ENCODE measurements at regions not wholly inside any gene's neighbourhood (a gene's known extent, or its start where the extent isn't known, plus 50 kb on each side); places are given as distances from the start of the nearest gene placed in this dataset.

- DNase-seq, result no peak
Measured at GRCh38 chr2:59720296-59720866, 833.1 kb downstream of the BCL11A start.

DNA sequence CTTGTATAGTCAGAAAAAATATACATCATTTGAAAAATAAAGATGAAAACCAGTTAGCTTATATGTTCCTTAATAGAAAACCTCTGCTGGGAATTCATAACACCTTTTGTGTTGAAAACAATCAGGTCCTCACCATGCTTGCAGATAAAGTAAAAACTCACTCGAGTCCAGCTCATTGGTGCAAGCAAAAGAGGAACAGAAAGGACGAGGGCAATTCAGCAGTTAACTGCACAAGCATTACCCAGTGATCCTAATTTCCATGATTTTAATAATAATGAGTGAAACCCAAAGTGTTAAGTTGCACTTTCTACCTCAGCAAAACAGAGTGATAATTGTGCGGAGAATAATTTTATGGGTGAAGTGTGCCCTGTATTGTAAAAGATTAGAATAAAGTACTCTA lies 839.9 kb downstream of the BCL11A start:
- DNase-seq, result no peak

DNA sequence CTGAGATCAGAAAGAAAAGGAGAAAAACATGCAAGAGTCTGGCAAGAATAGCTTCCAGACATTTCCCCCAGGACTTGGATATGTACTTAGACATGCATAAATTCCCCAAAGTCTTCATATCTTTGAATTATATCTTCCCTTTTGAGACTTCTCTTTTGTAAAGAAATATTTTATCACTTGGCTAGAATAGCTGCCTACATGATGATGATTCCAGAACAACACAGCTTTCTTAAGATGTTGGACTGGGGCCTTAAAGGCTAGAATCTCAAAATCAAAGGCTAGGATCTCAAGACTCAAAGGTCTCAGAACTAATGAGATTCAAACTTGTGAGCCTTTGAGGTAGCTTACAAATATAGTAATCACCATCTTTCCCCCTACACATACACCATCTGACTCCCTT lies 842.3 kb downstream of the BCL11A start:
- DNase-seq, result no peak

GRCh38 chr2:59706729-59707128 lies 846.7 kb downstream of the BCL11A start:
- DNase-seq, result no peak

DNA sequence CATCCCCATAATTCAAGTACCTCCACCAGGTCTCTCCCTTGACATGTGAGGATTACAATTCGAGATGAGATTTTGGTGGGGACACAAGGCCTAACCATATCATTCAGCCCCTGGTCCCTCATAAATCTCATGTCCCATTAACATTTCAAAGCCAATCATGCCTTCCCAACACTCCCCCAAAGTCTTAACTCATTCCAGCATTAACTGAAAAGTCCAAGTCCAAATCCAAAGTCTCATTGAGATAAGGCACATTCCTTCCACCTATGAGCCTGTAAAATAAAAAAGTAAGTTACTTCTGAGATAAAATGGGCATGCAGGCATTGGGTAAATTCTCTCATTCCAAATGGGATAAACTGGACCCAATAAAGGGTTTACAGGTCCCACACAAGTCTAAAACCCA lies 849.7 kb downstream of the BCL11A start:
- DNase-seq, result no peak

DNA sequence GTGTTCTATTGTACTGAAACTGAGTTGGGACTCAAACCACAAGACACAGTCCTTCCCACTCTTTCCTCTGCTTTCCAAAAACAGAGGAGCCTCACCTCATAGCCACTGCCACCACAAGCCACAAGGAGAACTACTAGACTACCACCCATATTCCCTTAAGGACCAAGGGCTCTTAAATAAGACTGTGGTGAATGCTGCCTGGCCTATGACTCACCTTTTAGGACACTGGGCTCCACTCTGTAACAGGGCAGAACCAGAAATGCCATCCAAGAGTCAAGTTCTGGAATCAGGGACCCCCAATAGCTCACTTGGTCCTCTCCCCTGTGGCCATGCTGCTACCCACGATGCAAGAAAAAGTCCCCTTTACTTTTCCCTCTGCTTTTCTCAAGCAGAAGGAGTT lies 851.4 kb downstream of the BCL11A start:
- no peak for DNase-seq

DNA sequence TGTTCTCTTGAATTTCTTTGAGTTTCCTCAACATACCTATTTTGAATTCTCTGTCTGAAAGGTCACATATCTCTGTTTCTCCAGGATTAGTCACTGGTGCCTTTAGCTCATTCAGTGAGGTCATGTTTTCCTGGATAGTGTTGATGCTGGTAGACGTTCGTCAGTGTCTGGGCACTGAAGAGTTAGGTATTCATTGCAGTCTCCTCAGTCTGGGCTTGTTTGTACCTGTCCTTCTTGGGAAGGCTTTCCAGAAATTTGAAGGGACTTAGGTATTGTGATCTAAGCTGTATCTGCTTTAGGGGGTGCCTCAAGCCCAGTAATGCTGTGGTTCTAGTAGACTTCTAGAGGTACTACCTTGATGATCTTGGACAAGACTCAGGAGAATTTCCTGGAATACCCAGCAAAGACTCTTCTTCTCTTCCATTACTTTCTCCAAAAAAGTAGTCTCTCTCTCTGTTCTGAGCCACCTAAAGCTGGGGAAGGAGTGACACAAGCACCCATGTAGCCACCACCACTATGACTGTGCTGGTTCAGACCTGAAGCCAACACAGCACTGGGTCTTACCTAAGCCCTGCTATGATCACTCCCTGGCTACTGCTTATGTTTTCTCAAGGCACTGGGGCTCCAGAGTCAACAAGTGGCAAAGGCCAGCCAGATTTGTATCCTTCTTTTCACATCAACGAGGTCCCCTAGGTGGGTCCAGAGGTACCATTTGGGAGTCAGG lies 852.0 kb downstream of the BCL11A start:
- DNase-seq, result no peak

GRCh38 chr2:59694176-59694575 lies 859.3 kb downstream of the BCL11A start:
- DNase-seq, result no peak

DNA sequence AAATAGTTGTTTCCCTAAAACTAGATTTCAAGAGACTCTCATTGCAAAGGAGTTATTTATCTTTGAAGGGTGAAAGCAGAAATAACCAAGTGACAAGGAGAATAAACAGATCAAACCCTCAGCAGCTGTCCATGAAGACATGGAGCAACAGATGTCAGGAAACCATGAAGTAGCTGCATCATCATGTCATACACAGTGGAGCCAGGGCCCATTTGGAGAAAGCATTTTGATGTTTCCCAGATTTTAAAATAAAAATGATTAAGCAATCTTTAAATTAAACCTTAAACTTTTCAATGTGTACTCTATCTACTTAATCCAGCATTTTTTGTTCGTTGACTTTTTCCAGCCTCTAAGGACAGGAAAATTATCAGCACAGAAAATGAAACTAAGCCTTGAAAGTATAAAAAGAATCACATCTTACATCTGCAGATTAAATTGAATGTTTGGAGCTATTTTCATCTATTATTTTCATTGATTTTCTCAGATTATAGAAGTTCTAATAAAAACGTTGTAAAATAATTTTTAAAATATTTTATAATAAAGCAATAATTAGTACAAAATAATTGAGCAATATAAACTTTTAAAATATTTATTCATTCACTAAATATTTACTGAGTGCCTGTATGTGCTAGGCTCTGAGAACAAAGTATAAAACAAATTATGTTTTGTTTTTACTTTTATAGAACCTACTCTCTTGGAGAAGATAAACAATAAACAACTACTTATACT lies 860.1 kb downstream of the BCL11A start:
- DNase-seq, result peak; percentile 26

GRCh38 chr2:59691518-59692190 lies 861.8 kb downstream of the BCL11A start:
- no peak for DNase-seq

DNA sequence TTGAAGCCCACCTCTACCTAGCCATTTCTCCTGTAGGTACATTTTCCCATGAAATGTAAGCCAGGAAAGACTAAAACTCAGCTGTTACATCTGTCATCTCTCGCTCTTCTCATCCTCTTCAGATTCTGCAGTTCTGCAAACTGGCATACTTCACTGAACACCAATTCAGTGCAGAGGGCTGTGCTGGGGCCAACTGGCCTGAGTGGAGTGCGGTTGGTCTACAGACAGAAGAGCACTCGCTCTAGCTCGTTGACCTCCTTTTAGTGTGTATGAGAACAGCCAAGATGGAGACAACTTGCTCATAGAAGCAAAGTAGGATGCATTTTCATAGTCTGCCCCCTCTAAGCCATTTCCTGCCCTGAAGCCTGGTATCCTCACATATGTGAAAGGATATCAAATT lies 862.6 kb downstream of the BCL11A start:
- DNase-seq, result no peak

- no peak for DNase-seq
Measured at GRCh38 chr2:59684771-59685166, 868.7 kb downstream of the BCL11A start.

DNA sequence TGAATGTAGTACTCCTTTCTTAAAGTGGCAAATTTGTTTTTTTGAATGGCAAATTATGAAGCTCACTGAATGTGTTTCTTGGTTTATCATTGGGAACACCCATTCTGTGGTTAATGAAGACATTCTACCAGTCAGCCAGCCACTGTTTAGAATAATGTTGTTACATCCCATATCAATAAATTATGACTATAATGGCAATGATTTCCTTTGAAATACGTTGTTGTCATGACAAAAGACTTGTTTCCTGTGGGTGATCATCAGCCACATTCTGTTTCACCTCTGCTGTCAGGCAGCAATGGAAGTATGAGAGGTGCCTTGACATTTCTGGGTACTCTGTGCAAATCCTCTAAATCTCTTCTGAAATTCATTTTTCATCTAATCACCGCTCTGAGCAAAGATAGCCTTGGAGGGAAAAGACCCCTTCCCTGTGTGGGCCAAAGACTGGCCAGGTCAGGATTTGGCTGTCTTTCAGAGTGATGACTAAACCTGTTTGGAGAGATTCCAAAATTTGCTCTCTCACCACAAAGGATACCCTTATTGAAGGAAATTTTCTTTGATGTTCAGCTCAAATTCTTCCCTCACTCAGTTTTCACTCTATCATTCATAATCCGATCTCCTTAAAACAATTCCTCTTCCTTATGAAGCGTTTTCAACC lies 869.2 kb downstream of the BCL11A start:
- no peak for DNase-seq

DNA sequence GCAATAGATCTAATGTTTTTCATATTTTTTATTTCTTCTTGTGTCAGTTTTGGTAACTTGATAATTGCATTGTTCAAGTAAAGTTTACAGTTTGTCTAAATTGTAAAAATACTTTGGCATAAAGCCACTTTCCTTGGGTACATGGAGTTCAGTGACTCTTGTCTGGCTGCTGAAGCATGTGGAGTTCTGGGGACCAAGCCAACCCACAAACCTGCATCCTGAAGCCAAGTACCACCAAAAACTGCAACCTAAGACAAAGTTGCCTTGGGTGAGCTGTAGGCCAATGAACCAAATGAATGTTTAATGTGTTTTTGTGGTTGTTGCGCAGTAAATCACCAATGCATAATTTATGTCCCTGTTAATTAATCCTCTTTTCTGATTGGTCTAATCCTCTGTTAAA lies 872.6 kb downstream of the BCL11A start:
- no peak for DNase-seq

DNA sequence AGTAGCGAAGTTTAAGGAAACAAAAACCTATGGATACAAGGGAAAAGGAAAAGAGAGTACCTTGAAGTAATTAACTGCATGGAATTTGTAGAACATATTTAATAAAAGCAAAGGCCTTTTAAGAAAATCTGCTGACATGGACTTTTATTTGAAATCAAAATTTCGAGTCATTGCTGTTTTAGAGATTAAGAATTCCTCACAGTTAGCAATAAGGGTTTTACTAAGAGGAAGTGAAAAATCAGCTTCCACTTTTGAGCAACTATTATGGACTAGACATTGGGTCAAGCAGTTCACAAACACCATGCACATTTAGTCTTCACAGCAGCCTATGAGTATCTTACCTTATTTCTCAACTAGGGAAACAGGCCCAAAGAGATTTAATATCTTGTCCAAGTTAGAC lies 876.3 kb downstream of the BCL11A start:
- DNase-seq, result no peak

DNA sequence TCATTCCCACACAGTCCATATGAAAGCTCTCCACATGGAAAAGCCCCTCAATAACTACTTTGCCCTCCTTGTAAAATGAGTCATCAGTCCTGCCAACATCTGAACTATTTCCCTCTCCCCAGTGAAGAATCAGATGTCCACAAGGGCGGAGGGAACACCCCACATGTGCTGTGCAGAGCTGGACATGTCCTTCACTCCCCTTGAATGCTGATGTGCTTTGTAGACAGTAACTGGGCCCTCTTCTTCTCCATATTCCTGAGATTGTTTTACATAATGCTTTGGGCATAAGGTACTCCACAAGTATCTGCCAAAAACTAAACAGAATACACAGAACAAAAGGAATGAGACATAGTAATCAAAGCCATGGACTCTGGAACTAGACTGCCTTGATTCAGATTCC lies 879.4 kb downstream of the BCL11A start:
- DNase-seq, result no peak

DNA sequence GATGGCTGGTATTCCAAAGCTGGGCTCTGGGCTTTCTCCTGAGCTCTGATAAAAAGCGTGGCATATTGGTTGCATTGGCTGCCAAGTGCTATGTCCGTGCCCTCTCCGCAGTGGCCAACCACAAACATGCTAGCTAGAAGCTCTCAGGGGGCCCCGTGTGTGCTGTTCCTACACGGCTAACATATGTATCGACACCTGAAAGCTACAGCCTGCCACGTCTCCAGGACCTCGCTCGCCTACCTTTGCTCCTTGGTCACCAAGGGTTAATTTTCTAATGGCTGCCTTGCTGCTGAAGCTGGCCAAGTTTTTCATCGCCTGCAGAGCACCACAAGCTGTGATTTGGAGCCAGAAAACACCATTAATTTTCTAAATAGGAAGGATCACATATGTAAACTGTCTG lies 888.4 kb downstream of the BCL11A start:
- no peak for DNase-seq

DNA sequence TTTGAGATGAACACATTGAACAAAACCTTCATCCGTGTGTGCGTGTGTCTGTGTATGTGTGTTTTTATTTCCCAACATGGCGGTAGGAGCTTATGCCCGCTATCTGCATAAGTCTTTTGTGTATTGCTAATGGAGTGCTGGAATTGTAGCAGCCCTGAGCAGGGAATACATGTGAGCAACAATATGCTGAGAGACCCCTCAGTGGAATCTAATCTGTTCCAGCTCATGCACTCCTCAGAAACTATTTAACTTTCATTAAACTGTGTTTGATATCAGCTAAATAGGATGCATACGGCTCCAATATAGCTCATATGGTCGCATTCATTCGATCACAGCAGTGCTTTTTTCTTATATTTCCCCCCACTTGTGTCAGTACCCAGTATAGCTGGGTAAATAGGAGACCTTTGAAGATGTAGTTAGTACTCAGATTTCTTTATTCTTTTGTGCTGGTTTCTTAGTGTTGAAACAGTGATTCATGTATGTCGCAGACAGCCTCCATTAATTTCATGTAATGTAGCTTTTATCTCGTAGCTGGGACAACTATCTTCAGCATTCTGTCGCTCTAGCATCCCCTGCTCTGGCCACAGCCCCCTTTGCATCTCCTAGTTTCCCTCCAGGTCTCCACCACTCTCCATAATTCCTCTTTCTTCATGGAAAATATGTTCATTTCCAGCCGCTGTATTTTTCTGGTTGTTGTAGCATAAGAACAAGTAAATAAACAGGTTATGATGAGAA lies 891.2 kb downstream of the BCL11A start:
- DNase-seq, result no peak

DNA sequence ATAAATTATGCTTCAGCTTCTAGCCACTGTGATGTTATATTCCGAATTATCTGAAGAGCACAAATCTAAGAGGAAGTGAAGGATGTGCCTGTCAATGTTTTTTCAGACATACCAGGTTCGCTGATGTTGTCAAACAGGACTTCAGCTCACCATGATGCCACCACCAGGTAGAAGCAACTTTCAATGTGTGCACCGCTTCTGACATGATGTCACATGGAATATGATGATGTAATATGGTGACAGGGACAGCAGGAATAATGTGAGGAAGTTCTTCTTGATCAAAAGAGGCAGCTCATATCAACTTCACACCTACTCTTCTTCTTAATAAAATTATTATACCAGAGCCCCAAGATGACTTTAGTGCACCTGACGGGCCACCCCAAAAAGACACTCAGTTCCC lies 893.2 kb downstream of the BCL11A start:
- DNase-seq, result no peak

GRCh38 chr2:59658906-59659635 lies 894.4 kb downstream of the BCL11A start:
- DNase-seq, result peak; percentile 26

- no peak for DNase-seq
Measured at GRCh38 chr2:59655809-59656208, 897.6 kb downstream of the BCL11A start.

DNA sequence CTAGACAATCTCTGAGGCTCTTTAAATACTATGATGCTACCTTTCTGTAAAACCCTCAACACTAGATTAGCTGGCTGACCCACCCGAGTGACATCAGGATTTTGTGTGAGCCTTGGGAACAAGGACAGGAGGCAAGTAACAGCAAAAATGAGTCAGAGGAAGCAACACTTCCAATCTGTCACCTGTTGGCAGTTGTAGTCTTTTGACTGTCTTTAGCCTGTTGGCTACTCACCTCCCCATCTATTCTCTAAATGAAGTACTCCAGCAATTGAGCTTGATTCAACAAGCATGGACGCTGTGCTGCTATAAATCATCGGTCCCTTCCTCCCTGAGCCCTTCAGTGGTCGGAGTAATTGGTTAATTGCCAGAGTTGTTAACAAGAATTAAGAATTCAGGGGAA lies 898.7 kb downstream of the BCL11A start:
- no peak for DNase-seq

All from hindlimb muscle (tissue), 1 donor.